HEK293T (cell line): ENCODE measurements at regions not wholly inside any gene's neighbourhood (a gene's known extent, or its start where the extent isn't known, plus 50 kb on each side); places are given as distances from the start of the nearest gene placed in this dataset.
"Not testable (repeated sequence)": the region's sequence is repeated elsewhere in the genome, so short reads cannot be mapped to it uniquely, and the experiment has no call there.

Source experiments
- CTCF ChIA-PET: fragments of 350-600 bp; formaldehyde crosslinking; extraction: SDS; loops from one replicate; lab custom pipeline; 2021; ENCODE audit warnings: antibody characterized with exemption, inconsistent platforms; lab: Yijun Ruan, JAX
- POLR2A ChIA-PET: fragments of 350-600 bp; formaldehyde crosslinking; extraction: SDS; loops from one replicate; lab custom pipeline; 2020; ENCODE audit warnings: antibody characterized with exemption, inconsistent platforms; lab: Yijun Ruan, JAX
- DNase-seq: peaks from one replicate; pipeline ENCODE4 v3.0.0; 2012; ENCODE audit warnings: mixed read lengths; ENCODE audit errors: extremely low spot score
- ARNT ChIP-seq: fragments of 450-650 bp; IDR thresholded peaks from 2 replicates; pipeline ENCODE4 v1.6.1; 2017; ENCODE audit warnings: mild to moderate bottlenecking
- BHLHE40 ChIP-seq: fragments of 450-650 bp; IDR thresholded peaks from 2 replicates; pipeline ENCODE4 v1.6.1; 2016; ENCODE audit warnings: mild to moderate bottlenecking, moderate library complexity, borderline replicate concordance
- CTBP1 ChIP-seq: fragments of 450-650 bp; IDR thresholded peaks from 2 replicates; pipeline ENCODE4 v1.6.1; 2016; ENCODE audit warnings: borderline replicate concordance
- ELF4 ChIP-seq: fragments of 450-650 bp; IDR thresholded peaks from 2 replicates; pipeline ENCODE4 v1.6.1; 2017; ENCODE audit warnings: antibody characterized with exemption
- FOXA1 ChIP-seq: fragments of 450-650 bp; IDR thresholded peaks from 2 replicates; pipeline ENCODE4 v1.6.1; 2016; ENCODE audit warnings: mild to moderate bottlenecking
- FOXK2 ChIP-seq: fragments of 450-650 bp; IDR thresholded peaks from 2 replicates; pipeline ENCODE4 v1.6.1; 2016; ENCODE audit warnings: mild to moderate bottlenecking
- FOXM1 ChIP-seq: fragments of 450-650 bp; IDR thresholded peaks from 2 replicates; pipeline ENCODE4 v1.6.1; 2017; ENCODE audit warnings: mild to moderate bottlenecking, borderline replicate concordance
- HDGF ChIP-seq: fragments of 450-650 bp; IDR thresholded peaks from 2 replicates; pipeline ENCODE4 v1.6.1; 2017; ENCODE audit warnings: antibody characterized with exemption, borderline replicate concordance
- L3MBTL2 ChIP-seq: fragments of 450-650 bp; conservative IDR thresholded peaks from 2 replicates; pipeline ENCODE4 v1.6.1; 2016; ENCODE audit warnings: mild to moderate bottlenecking
- LEF1 ChIP-seq: fragments of 450-650 bp; IDR thresholded peaks from 2 replicates; pipeline ENCODE4 v1.6.1; 2017; ENCODE audit warnings: mild to moderate bottlenecking, borderline replicate concordance
- NFRKB ChIP-seq: fragments of 450-650 bp; IDR thresholded peaks from 2 replicates; pipeline ENCODE4 v1.6.1; 2016; ENCODE audit warnings: mild to moderate bottlenecking, moderate library complexity
- PKNOX1 ChIP-seq: fragments of 450-650 bp; IDR thresholded peaks from 2 replicates; pipeline ENCODE4 v1.6.1; 2016
- SP1 ChIP-seq: fragments of 450-650 bp; IDR thresholded peaks from 2 replicates; pipeline ENCODE4 v1.6.1; 2017
- SUZ12 ChIP-seq: fragments of 450-650 bp; IDR thresholded peaks from 2 replicates; pipeline ENCODE4 v1.6.1; 2016; ENCODE audit warnings: mild to moderate bottlenecking
- TARDBP ChIP-seq: fragments of 450-650 bp; IDR thresholded peaks from 2 replicates; pipeline ENCODE4 v1.6.1; 2016
- ZNF384 ChIP-seq: fragments of 450-650 bp; IDR thresholded peaks from 2 replicates; pipeline ENCODE4 v1.6.1; 2016

DNA sequence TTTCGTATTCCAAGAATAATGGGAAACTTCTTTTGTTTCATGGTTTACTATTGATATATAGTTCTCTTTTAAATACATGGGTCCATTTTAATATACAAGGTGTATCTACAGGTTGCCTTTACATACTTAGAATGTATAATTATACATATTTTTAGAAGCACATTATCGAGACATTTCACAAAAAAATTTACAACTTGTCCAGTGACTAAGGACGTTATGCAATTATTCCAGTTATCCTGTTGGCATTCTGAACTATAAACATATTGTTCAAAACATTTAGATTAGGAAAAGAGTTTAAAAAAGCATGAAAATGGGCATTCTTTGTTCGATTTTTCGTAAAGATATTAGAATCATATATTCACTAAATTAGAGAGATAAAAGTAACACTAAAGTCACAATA is 344.6 kb upstream of the TMEFF2 start:
- ChIA-PET POLR2A (no interaction called here), CTCF (no interaction called here)
- TF ChIP-seq FOXA1 = no peak
- TF ChIP-seq L3MBTL2 = no peak
- TF ChIP-seq NFRKB = no peak
- TF ChIP-seq LEF1 = no peak
- no peak for TF ChIP-seq BHLHE40
- TF ChIP-seq FOXM1 = no peak
- TF ChIP-seq ARNT = no peak
- TF ChIP-seq PKNOX1 = no peak
- TF ChIP-seq SP1 = no peak
- no peak for TF ChIP-seq ZNF384
- TF ChIP-seq HDGF = no peak
- TF ChIP-seq TARDBP = no peak
- no peak for TF ChIP-seq CTBP1
- DNase-seq = no peak

GRCh38 chr2:192536922-192537624 is 342.3 kb upstream of the TMEFF2 start:
- ChIA-PET CTCF (no interaction called here), POLR2A (no interaction called here)
- TF ChIP-seq ELF4 (no peak), TARDBP (no peak), SP1 (no peak), SUZ12 (no peak), FOXM1 (no peak), PKNOX1 (no peak), FOXA1 (no peak), ZNF384 (no peak), BHLHE40 (no peak), CTBP1 (no peak), NFRKB (no peak), HDGF (no peak), LEF1 (no peak), L3MBTL2 (no peak), FOXK2 (no peak), ARNT (no peak)
- DNase-seq = no peak

GRCh38 chr2:192535956-192536921 is 341.5 kb upstream of the TMEFF2 start:
- ChIA-PET POLR2A (no interaction called here), CTCF (no interaction called here)
- TF ChIP-seq SUZ12 (no peak), HDGF (no peak), NFRKB (no peak), LEF1 (no peak), ELF4 (no peak), ARNT (no peak), L3MBTL2 (no peak), FOXA1 (no peak), PKNOX1 (no peak), BHLHE40 (no peak), CTBP1 (no peak), FOXM1 (no peak), ZNF384 (no peak), TARDBP (no peak), SP1 (no peak), FOXK2 (no peak)
- DNase-seq = no peak

DNA sequence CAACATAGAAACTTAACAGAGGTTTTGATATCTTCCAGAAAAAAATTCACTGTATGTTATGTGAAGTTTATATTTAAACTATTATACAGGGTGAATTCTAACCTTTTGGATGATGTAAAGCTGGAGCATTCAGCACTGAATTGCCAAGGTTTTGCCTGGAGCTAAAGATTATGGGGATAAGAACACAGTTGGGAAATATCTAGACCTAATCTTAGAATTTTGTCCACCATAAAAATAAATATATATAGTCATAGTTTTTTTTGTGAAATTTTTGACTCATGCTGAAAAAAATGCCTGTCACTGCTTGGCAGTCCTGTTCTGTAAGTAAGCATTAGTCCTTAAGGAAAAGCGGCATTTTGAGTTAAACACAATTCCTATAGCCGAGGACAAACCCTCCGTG is 339.3 kb upstream of the TMEFF2 start:
- DNase-seq = no peak
- TF ChIP-seq LEF1 = no peak
- no peak for TF ChIP-seq PKNOX1
- no peak for TF ChIP-seq ARNT
- no peak for TF ChIP-seq ELF4
- no peak for TF ChIP-seq FOXM1
- TF ChIP-seq FOXA1 = no peak
- no peak for TF ChIP-seq SUZ12
- no peak for TF ChIP-seq HDGF
- TF ChIP-seq FOXK2 = no peak
- TF ChIP-seq CTBP1 = no peak
- no peak for TF ChIP-seq SP1
- no peak for TF ChIP-seq ZNF384
- no peak for TF ChIP-seq L3MBTL2
- no peak for TF ChIP-seq TARDBP
- TF ChIP-seq NFRKB = no peak
- no peak for TF ChIP-seq BHLHE40
- ChIA-PET POLR2A (no interaction called here), CTCF (interaction anchor here (0.5 kb wide), 1 partner anchor 15 kb away, joined by 4 read pairs; no protein-coding TSS in a partner anchor)

GRCh38 chr2:192524642-192525251 is 330.0 kb upstream of the TMEFF2 start:
- CTCF ChIA-PET = interaction anchor here (0.6 kb wide), 1 partner anchor 495 kb away, joined by 3 read pairs; no protein-coding TSS in a partner anchor

GRCh38 chr2:192524214-192524613 is 329.5 kb upstream of the TMEFF2 start:
- DNase-seq, POLR2A ChIA-PET: not testable (repeated sequence)
- CTCF ChIA-PET = interaction anchor here (0.6 kb wide), 1 partner anchor 494 kb away, joined by 3 read pairs; no protein-coding TSS in a partner anchor

More at GRCh38 chr2:192524642-192525251, 330.0 kb upstream of the TMEFF2 start:
- POLR2A ChIA-PET, DNase-seq: not testable (repeated sequence)
